Testis (tissue), 2 donors: ENCODE measurements at regions not wholly inside any gene's neighbourhood (a gene's known extent, or its start where the extent isn't known, plus 50 kb on each side); places are given as distances from the start of the nearest gene placed in this dataset.
"Not testable (repeated sequence)": the region's sequence is repeated elsewhere in the genome, so short reads cannot be mapped to it uniquely, and the experiment has no call there.

Experiments
- DNase-seq: peaks from one replicate; pipeline ENCODE4 v3.0.0-alpha.2; 2019
- H3K27ac ChIP-seq, 2 donors: fragments of 200-600 bp; sonication (generic); one replicate each; pipeline ENCODE4 v1.5.1; 2019
- H3K27me3 ChIP-seq: fragments of 200-600 bp; sonication (generic); one replicate; pipeline ENCODE4 v1.5.1; 2019
- H3K36me3 ChIP-seq: fragments of 200-600 bp; sonication (generic); one replicate; pipeline ENCODE4 v1.5.1; 2017; ENCODE audit warnings: low read depth; ENCODE audit errors: missing control alignments
- H3K4me1 ChIP-seq: fragments of 200-600 bp; sonication (generic); one replicate; pipeline ENCODE4 v1.5.1; 2019
- H3K4me3 ChIP-seq, 2 donors: fragments of 200-600 bp; sonication (generic); one replicate each; pipeline ENCODE4 v1.5.1; 2017 to 2019
- H3K9me3 ChIP-seq: fragments of 200-600 bp; sonication (generic); one replicate; pipeline ENCODE4 v1.5.1; 2017
- CTCF ChIP-seq, 3 experiments: fragments of 450-650 bp in 2 of 3; fragments of 200-600 bp in 1 of 3; sonication (generic) in 1 of 3; IDR thresholded peaks; one replicate each; pipeline ENCODE4 v1.5.1; 2016 to 2019; ENCODE audit warnings: antibody characterized with exemption in 3 of 3, mild to moderate bottlenecking in 2 of 3, moderate library complexity in 1 of 3
- POLR2A ChIP-seq: fragments of 450-650 bp; IDR thresholded peaks from one replicate; pipeline ENCODE4 v1.6.1; 2017; ENCODE audit warnings: antibody characterized with exemption, mild to moderate bottlenecking, moderate library complexity
- WGBS, 2 donors: methylation state at CpG; one replicate each; pipeline ENCODE4 v1.1.5; 2018; 5-methylcytosine and 5-hydroxymethylcytosine counted together
- intact Hi-C: fragments of 100-400 bp; cut with DNase I; formaldehyde crosslinking; loops from one replicate; pipeline ENCODE4 v1.15.1; 2023; ENCODE audit warnings: low total_unique reads

- WGBS, 2 donors: 86 to 87% methylated on average over 3 of the region's 3 CpGs
- no peaks in the 10 kb centered on the region for H3K9me3 ChIP-seq
- no peaks in the 10 kb centered on the region for H3K27me3 ChIP-seq
- H3K27ac ChIP-seq: no peak overlapping the region
- intact Hi-C loops: no loop called here
- TF ChIP-seq CTCF (IDR thresholded peaks at IDR 0.05) (no peak), POLR2A (no peak)
- no peak for DNase-seq
- no peaks in the 10 kb centered on the region for H3K4me1 ChIP-seq
- no peaks in the 10 kb centered on the region for H3K36me3 ChIP-seq
- no peak overlapping the region for H3K4me3 ChIP-seq
Measured at GRCh38 chr20:53808733-53809132, 215.1 kb upstream of the ZNF217 start.

- intact Hi-C loops, H3K4me3 ChIP-seq, H3K36me3 ChIP-seq, DNase-seq, H3K27ac ChIP-seq, H3K4me1 ChIP-seq, H3K9me3 ChIP-seq, H3K27me3 ChIP-seq: not testable (repeated sequence)
- WGBS, 2 donors: 89 to 91% methylated on average over 10 of the region's 10 CpGs
Measured at GRCh38 chr20:53808302-53808701, 214.7 kb upstream of the ZNF217 start.

- DNase-seq: no peak
- Histone ChIP-seq H3K4me1 (no peaks in the 10 kb centered on the region), H3K4me3 (no peak overlapping the region), H3K9me3 (no peaks in the 10 kb centered on the region), H3K27me3 (no peaks in the 10 kb centered on the region), H3K36me3 (no peaks in the 10 kb centered on the region), H3K27ac (no peak overlapping the region)
- TF ChIP-seq CTCF (IDR thresholded peaks at IDR 0.05): no peak
- TF ChIP-seq POLR2A: no peak
- WGBS, 2 donors: 87 to 89% methylated on average over 6 of the region's 6 CpGs
- intact Hi-C loops: no loop called here
Measured at GRCh38 chr20:53806683-53807401, 213.2 kb upstream of the ZNF217 start.

- no peaks in the 10 kb centered on the region for H3K4me1 ChIP-seq
- DNase-seq: no peak
- no peaks in the 10 kb centered on the region for H3K9me3 ChIP-seq
- no peak overlapping the region for H3K27ac ChIP-seq
- H3K27me3 ChIP-seq: no peaks in the 10 kb centered on the region
- no peak for TF ChIP-seq CTCF (IDR thresholded peaks at IDR 0.05)
- TF ChIP-seq POLR2A: no peak
- no peaks in the 10 kb centered on the region for H3K36me3 ChIP-seq
- intact Hi-C loops: no loop called here
- H3K4me3 ChIP-seq: no peak overlapping the region
- WGBS, 2 donors: 86 to 95% methylated on average over 5 of the region's 5 CpGs
Measured at GRCh38 chr20:53805895-53806384, 212.3 kb upstream of the ZNF217 start.

GRCh38 chr20:53804920-53805894 is 211.6 kb upstream of the ZNF217 start:
- no peak for DNase-seq
- 77 to 83% methylated on average over 8 of the region's 8 CpGs for WGBS, 2 donors
- TF ChIP-seq CTCF (IDR thresholded peaks at IDR 0.05) (no peak), POLR2A (no peak)

GRCh38 chr20:53804308-53804707 is 210.7 kb upstream of the ZNF217 start:
- H3K27me3 ChIP-seq, H3K4me3 ChIP-seq, H3K4me1 ChIP-seq, DNase-seq, intact Hi-C loops, H3K36me3 ChIP-seq, H3K9me3 ChIP-seq, H3K27ac ChIP-seq: not testable (repeated sequence)
- WGBS, 2 donors: 85 to 87% methylated on average over 7 of the region's 7 CpGs

More at GRCh38 chr20:53804920-53805894, 211.6 kb upstream of the ZNF217 start:
- H3K4me3 ChIP-seq: no peak overlapping the region
- H3K27me3 ChIP-seq: no peaks in the 10 kb centered on the region
- H3K27ac ChIP-seq: no peak overlapping the region
- no peaks in the 10 kb centered on the region for H3K4me1 ChIP-seq
- H3K36me3 ChIP-seq: no peaks in the 10 kb centered on the region
- intact Hi-C loops: no loop called here
- no peaks in the 10 kb centered on the region for H3K9me3 ChIP-seq
